ENCODE measurements at regions not wholly inside any gene's neighbourhood (a gene's known extent, or its start where the extent isn't known, plus 50 kb on each side); places are given as distances from the start of the nearest gene placed in this dataset.

DNA sequence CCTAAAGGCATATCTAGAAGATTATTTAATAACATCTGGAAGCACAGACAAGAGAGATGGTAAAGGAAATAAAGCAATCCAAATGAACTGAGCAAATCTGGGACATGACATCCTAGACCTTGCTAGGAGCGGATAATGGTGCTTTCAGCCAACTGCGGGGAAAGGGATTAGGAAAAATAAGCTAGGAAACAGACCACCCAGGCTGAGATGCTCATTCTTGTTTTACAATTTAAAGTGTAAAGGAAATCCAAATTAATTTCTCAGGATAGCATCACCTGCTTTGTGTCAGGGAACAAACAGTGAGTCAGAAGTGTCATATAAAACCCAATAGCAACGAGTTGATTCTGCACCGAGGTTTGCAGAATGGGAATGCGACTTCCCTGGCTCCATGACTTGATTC is 112.5 kb upstream of the CXCR4 start:
- TF ChIP-seq, protein P1, sequence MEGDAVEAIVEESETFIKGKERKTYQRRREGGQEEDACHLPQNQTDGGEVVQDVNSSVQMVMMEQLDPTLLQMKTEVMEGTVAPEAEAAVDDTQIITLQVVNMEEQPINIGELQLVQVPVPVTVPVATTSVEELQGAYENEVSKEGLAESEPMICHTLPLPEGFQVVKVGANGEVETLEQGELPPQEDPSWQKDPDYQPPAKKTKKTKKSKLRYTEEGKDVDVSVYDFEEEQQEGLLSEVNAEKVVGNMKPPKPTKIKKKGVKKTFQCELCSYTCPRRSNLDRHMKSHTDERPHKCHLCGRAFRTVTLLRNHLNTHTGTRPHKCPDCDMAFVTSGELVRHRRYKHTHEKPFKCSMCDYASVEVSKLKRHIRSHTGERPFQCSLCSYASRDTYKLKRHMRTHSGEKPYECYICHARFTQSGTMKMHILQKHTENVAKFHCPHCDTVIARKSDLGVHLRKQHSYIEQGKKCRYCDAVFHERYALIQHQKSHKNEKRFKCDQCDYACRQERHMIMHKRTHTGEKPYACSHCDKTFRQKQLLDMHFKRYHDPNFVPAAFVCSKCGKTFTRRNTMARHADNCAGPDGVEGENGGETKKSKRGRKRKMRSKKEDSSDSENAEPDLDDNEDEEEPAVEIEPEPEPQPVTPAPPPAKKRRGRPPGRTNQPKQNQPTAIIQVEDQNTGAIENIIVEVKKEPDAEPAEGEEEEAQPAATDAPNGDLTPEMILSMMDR (conservative IDR thresholded peaks at IDR 0.05 in 1 of 2, IDR thresholded peaks at IDR 0.05 in 1 of 2; ENCODE audit: low read depth in 1 of 2, low read length in 2 of 2) = no peak
- TF ChIP-seq EZH2 (IDR thresholded peaks at IDR 0.05; ENCODE audit: low read length, missing control alignments) = no peak
